Transverse colon (tissue), 3 donors: ENCODE measurements at regions not wholly inside any gene's neighbourhood (a gene's known extent, or its start where the extent isn't known, plus 50 kb on each side); places are given as distances from the start of the nearest gene placed in this dataset.

ENCODE experiments used
- CTCF ChIP-seq, 5 experiments: fragments of 200-600 bp in 3 of 5; fragments of 450-650 bp in 2 of 5; sonication (generic) in 3 of 5; IDR thresholded peaks; 1 replicate in 2 of 5; 2 replicates in 3 of 5; pipeline ENCODE4 v1.5.1; 2016 to 2017; ENCODE audit warnings: antibody characterized with exemption in 5 of 5, inconsistent platforms in 3 of 5, mild to moderate bottlenecking in 2 of 5, moderate library complexity in 1 of 5
- EP300 ChIP-seq: sonication (generic); formaldehyde crosslinking; IDR thresholded peaks from one replicate; pipeline ENCODE4 v1.6.1; 2017; ENCODE audit warnings: antibody characterized with exemption, low read depth

- TF ChIP-seq CTCF (IDR thresholded peaks at IDR 0.05) (no peak), EP300 (no peak)
These were observed 1559.3 kb upstream of the ZEB2 start for GRCh38 chr2:146079216-146079615.
